Neural progenitor cell (in vitro differentiated cells): ENCODE measurements at regions not wholly inside any gene's neighbourhood (a gene's known extent, or its start where the extent isn't known, plus 50 kb on each side); places are given as distances from the start of the nearest gene placed in this dataset.

Experiments used
- DNase-seq: peaks from one replicate; pipeline ENCODE4 v3.0.0-alpha.2; 2016; ENCODE audit warnings: low spot score
- H2AFZ ChIP-seq: fragments of 200-600 bp; sonication (generic); replicated peaks from 2 replicates; pipeline ENCODE4 v1.6.1; 2016; ENCODE audit warnings: antibody characterized with exemption
- H3F3A ChIP-seq: fragments of 200-600 bp; sonication (generic); 2 replicates; pipeline ENCODE4 v1.6.1; 2016; ENCODE audit warnings: antibody characterized with exemption, low read depth
- H3K27ac ChIP-seq: fragments of 200-600 bp; sonication (generic); 2 replicates; pipeline ENCODE4 v1.5.1; 2016; ENCODE audit warnings: mild to moderate bottlenecking
- H3K27me3 ChIP-seq: fragments of 200-600 bp; sonication (generic); 2 replicates; pipeline ENCODE4 v1.6.1; 2016; ENCODE audit warnings: mild to moderate bottlenecking, moderate library complexity
- H3K36me3 ChIP-seq: fragments of 200-600 bp; sonication (generic); 2 replicates; pipeline ENCODE4 v1.5.1; 2016
- H3K4me1 ChIP-seq: fragments of 200-600 bp; sonication (generic); 2 replicates; pipeline ENCODE4 v1.6.1; 2016; ENCODE audit warnings: mixed run types
- H3K4me2 ChIP-seq: fragments of 200-600 bp; sonication (generic); 2 replicates; pipeline ENCODE4 v1.6.1; 2016
- H3K4me3 ChIP-seq: fragments of 200-600 bp; sonication (generic); 2 replicates; pipeline ENCODE4 v1.5.1; 2016
- H3K79me2 ChIP-seq: fragments of 200-600 bp; sonication (generic); 2 replicates; pipeline ENCODE4 v1.6.1; 2016; ENCODE audit warnings: low read depth
- H3K9ac ChIP-seq: fragments of 200-600 bp; sonication (generic); 2 replicates; pipeline ENCODE4 v1.6.1; 2016
- H3K9me3 ChIP-seq: fragments of 200-600 bp; sonication (generic); 2 replicates; pipeline ENCODE4 v1.5.1; 2016; ENCODE audit warnings: low read depth
- H4K20me1 ChIP-seq: fragments of 200-600 bp; sonication (generic); 2 replicates; pipeline ENCODE4 v1.6.1; 2016; ENCODE audit warnings: low read depth
- H3K27ac Mint-ChIP-seq: 3 replicates; pipeline ENCODE4 v1.8.0; 2021; ENCODE audit warnings: mixed read lengths
- H3K27me3 Mint-ChIP-seq: 2 replicates; pipeline ENCODE4 v1.8.0; 2022; ENCODE audit warnings: low read depth, mild to moderate bottlenecking, inconsistent platforms, moderate library complexity, mixed read lengths; ENCODE audit not compliant: insufficient read depth
- H3K36me3 Mint-ChIP-seq: 3 replicates; pipeline ENCODE4 v1.8.0; 2021; ENCODE audit warnings: mixed read lengths
- H3K4me1 Mint-ChIP-seq: 3 replicates; pipeline ENCODE4 v1.8.0; 2021; ENCODE audit warnings: mixed read lengths
- H3K4me3 Mint-ChIP-seq: 3 replicates; pipeline ENCODE4 v1.8.0; 2021; ENCODE audit warnings: mild to moderate bottlenecking, moderate library complexity, mixed read lengths
- H3K9me3 Mint-ChIP-seq: 3 replicates; pipeline ENCODE4 v1.8.0; 2020; ENCODE audit warnings: mixed read lengths
- CTCF ChIP-seq: fragments of 200-600 bp; sonication (generic); IDR thresholded peaks from 2 replicates; pipeline ENCODE4 v1.5.1; 2017; ENCODE audit warnings: antibody characterized with exemption, mild to moderate bottlenecking
- EZH2 ChIP-seq: fragments of 200-600 bp; sonication (generic); IDR thresholded peaks from 2 replicates; pipeline ENCODE4 v1.6.1; 2017; ENCODE audit warnings: antibody characterized with exemption, mild to moderate bottlenecking, moderate library complexity
- EZH2phosphoT487 ChIP-seq: fragments of 200-600 bp; sonication (generic); IDR thresholded peaks from 2 replicates; pipeline ENCODE4 v1.6.1; 2017; ENCODE audit warnings: antibody characterized with exemption

- no peak overlapping the region for H3K9ac ChIP-seq
- H3K9me3 ChIP-seq, result no peaks in the 10 kb centered on the region
- H4K20me1 ChIP-seq, result no peaks in the 10 kb centered on the region
- no peaks in the 10 kb centered on the region for H3K4me1 ChIP-seq
- H3K79me2 ChIP-seq, result no peaks in the 10 kb centered on the region
- no peaks in the 10 kb centered on the region for H3K36me3 ChIP-seq
- TF ChIP-seq CTCF, result no peak
- no peak for TF ChIP-seq EZH2
- TF ChIP-seq EZH2phosphoT487, result no peak
- Mint-ChIP-seq H3K4me1 (peaks cover 2% of the 10 kb centered on the region), H3K9me3 (peaks cover 9% of the 10 kb centered on the region), H3K36me3 (no peaks in the 10 kb centered on the region), H3K27me3 (peaks cover 4% of the 10 kb centered on the region), H3K27ac (no peak overlapping the region), H3K4me3 (no peak overlapping the region)
- DNase-seq, result no peak
- no peak overlapping the region for H3K4me2 ChIP-seq
- no peaks in the 10 kb centered on the region for H3F3A ChIP-seq
- no peak overlapping the region for H2AFZ ChIP-seq
- no peaks in the 10 kb centered on the region for H3K27me3 ChIP-seq
- no peak overlapping the region for H3K27ac ChIP-seq
- no peak overlapping the region for H3K4me3 ChIP-seq
These were observed 236.1 kb upstream of the GLI3 start for GRCh38 chr7:42473099-42473498.

GRCh38 chr7:42471573-42472174, 234.7 kb upstream of the GLI3 start:
- no peak overlapping the region for H2AFZ ChIP-seq
- no peaks in the 10 kb centered on the region for H3K36me3 ChIP-seq

GRCh38 chr7:42469341-42469740, 232.3 kb upstream of the GLI3 start:
- Mint-ChIP-seq H3K9me3 (no peaks in the 10 kb centered on the region), H3K4me3 (no peak overlapping the region), H3K36me3 (no peaks in the 10 kb centered on the region), H3K27ac (no peak overlapping the region), H3K27me3 (peaks cover 2% of the 10 kb centered on the region), H3K4me1 (peaks cover 2% of the 10 kb centered on the region)
- Histone ChIP-seq H3K4me1 (no peaks in the 10 kb centered on the region), H3K9ac (no peak overlapping the region), H3K27me3 (no peaks in the 10 kb centered on the region), H3K36me3 (no peaks in the 10 kb centered on the region), H3K27ac (no peak overlapping the region), H4K20me1 (no peaks in the 10 kb centered on the region), H3K4me2 (no peak overlapping the region), H3K4me3 (no peak overlapping the region), H2AFZ (no peak overlapping the region), H3K9me3 (no peaks in the 10 kb centered on the region), H3K79me2 (no peaks in the 10 kb centered on the region), H3F3A (no peaks in the 10 kb centered on the region)
- no peak for TF ChIP-seq CTCF
- no peak for TF ChIP-seq EZH2phosphoT487
- no peak for TF ChIP-seq EZH2
- no peak for DNase-seq

More at GRCh38 chr7:42471573-42472174, 234.7 kb upstream of the GLI3 start:
- no peaks in the 10 kb centered on the region for H3K27me3 ChIP-seq
- peaks cover 4% of the 10 kb centered on the region for H3K27me3 Mint-ChIP-seq
- no peak overlapping the region for H3K27ac Mint-ChIP-seq
- H3K36me3 Mint-ChIP-seq, result no peaks in the 10 kb centered on the region
- H3K4me3 ChIP-seq, result no peak overlapping the region
- TF ChIP-seq EZH2phosphoT487, result no peak
- no peak for TF ChIP-seq EZH2
- no peak for TF ChIP-seq CTCF
- H3K9ac ChIP-seq, result no peak overlapping the region
- H3K9me3 ChIP-seq, result no peaks in the 10 kb centered on the region
- H3K27ac ChIP-seq, result no peak overlapping the region
- H3K9me3 Mint-ChIP-seq, result peaks cover 1% of the 10 kb centered on the region
- no peaks in the 10 kb centered on the region for H3K79me2 ChIP-seq
- H3K4me3 Mint-ChIP-seq, result no peak overlapping the region
- no peak for DNase-seq
- no peaks in the 10 kb centered on the region for H4K20me1 ChIP-seq
- H3F3A ChIP-seq, result no peaks in the 10 kb centered on the region
- no peak overlapping the region for H3K4me2 ChIP-seq
- peaks cover 2% of the 10 kb centered on the region for H3K4me1 Mint-ChIP-seq
- H3K4me1 ChIP-seq, result no peaks in the 10 kb centered on the region
